Sciatic nerve (tissue), 2 donors: ENCODE measurements at regions not wholly inside any gene's neighbourhood (a gene's known extent, or its start where the extent isn't known, plus 50 kb on each side); places are given as distances from the start of the nearest gene placed in this dataset.
A peak's percentile ranks its signal among the peaks of the same experiment; 100 is the strongest.
"Not testable (repeated sequence)": the region's sequence is repeated elsewhere in the genome, so short reads cannot be mapped to it uniquely, and the experiment has no call there.

Experiments used
- ATAC-seq: fragments of 200-7000 bp; cut with Tn5 transposase; one replicate; pipeline ENCODE4 v1.9.1; 2020; ENCODE audit warnings: mild to moderate bottlenecking, moderate library complexity
- DNase-seq: peaks from one replicate; pipeline ENCODE4 v3.0.0-alpha.2; 2020; ENCODE audit warnings: low spot score
- intact Hi-C: fragments of 100-400 bp; cut with DNase I; formaldehyde crosslinking; loops from one replicate; pipeline ENCODE4 v1.14.2; 2022
- donor health status: DM: no; HTN: no; CAD: no.
- donor health status: DM: no; HTN: no; CAD: no.

GRCh38 chr13:99751517-99752199, 219.9 kb downstream of the ZIC5 start:
- DNase-seq, result no peak
- no peak for ATAC-seq
- intact Hi-C loops, result no loop called here

- intact Hi-C loops, result no loop called here
Measured at GRCh38 chr13:99750951-99751350, 220.6 kb downstream of the ZIC5 start.

GRCh38 chr13:99749271-99750019, 222.1 kb downstream of the ZIC5 start:
- DNase-seq, result no peak
- no peak for ATAC-seq
- intact Hi-C loops, result no loop called here

More at GRCh38 chr13:99750951-99751350, 220.6 kb downstream of the ZIC5 start:
- DNase-seq, result no peak
- no peak for ATAC-seq

- ATAC-seq, result no peak
- intact Hi-C loops, result no loop called here
- no peak for DNase-seq
Measured at GRCh38 chr13:99747403-99747710, 224.2 kb downstream of the ZIC5 start.

- ATAC-seq, result no peak
- intact Hi-C loops, result no loop called here
- no peak for DNase-seq
Measured at GRCh38 chr13:99746637-99747402, 224.7 kb downstream of the ZIC5 start.

- ATAC-seq, result no peak
- intact Hi-C loops, result no loop called here
- no peak for DNase-seq
Measured at GRCh38 chr13:99743094-99743493, 228.5 kb downstream of the ZIC5 start.

GRCh38 chr13:99741960-99742359, 229.6 kb downstream of the ZIC5 start:
- DNase-seq, result no peak
- no peak for ATAC-seq
- intact Hi-C loops, result no loop called here

GRCh38 chr13:99740251-99740979, 231.2 kb downstream of the ZIC5 start:
- ATAC-seq (no peak), DNase-seq (no peak)
- intact Hi-C loops, result no loop called here

- DNase-seq, result no peak
- intact Hi-C loops, result no loop called here
- ATAC-seq, result peak; percentile 36
Measured at GRCh38 chr13:99738626-99739025, 232.9 kb downstream of the ZIC5 start.

- ATAC-seq (no peak), DNase-seq (no peak)
- intact Hi-C loops, result no loop called here
Measured at GRCh38 chr13:99737481-99738245, 233.9 kb downstream of the ZIC5 start.

GRCh38 chr13:99736541-99736940, 235.0 kb downstream of the ZIC5 start:
- ATAC-seq, result no peak

GRCh38 chr13:99734013-99734693, 232.9 kb downstream of the TM9SF2 start:
- ATAC-seq (no peak), DNase-seq (no peak)
- intact Hi-C loops, result no loop called here

More at GRCh38 chr13:99736541-99736940, 235.0 kb downstream of the ZIC5 start:
- no peak for DNase-seq
- intact Hi-C loops, result no loop called here

GRCh38 chr13:99733346-99733745, 232.1 kb downstream of the TM9SF2 start:
- ATAC-seq (no peak), DNase-seq (no peak)
- intact Hi-C loops, result no loop called here

GRCh38 chr13:99731747-99732146, 230.5 kb downstream of the TM9SF2 start:
- intact Hi-C loops, result no loop called here
- ATAC-seq, result no peak
- no peak for DNase-seq

- DNase-seq, result no peak
- intact Hi-C loops, result no loop called here
- ATAC-seq, result no peak
Measured at GRCh38 chr13:99730403-99730802, 229.1 kb downstream of the TM9SF2 start.

- DNase-seq (no peak), ATAC-seq (no peak)
- intact Hi-C loops, result no loop called here
Measured at GRCh38 chr13:99729745-99730144, 228.5 kb downstream of the TM9SF2 start.

- DNase-seq, ATAC-seq, intact Hi-C loops: not testable (repeated sequence)
Measured at GRCh38 chr13:99727651-99728050, 226.4 kb downstream of the TM9SF2 start.

GRCh38 chr13:99726282-99726894, 225.1 kb downstream of the TM9SF2 start:
- ATAC-seq (no peak), DNase-seq (no peak)
- intact Hi-C loops, result no loop called here
